ENCODE measurements at regions not wholly inside any gene's neighbourhood (a gene's known extent, or its start where the extent isn't known, plus 50 kb on each side); places are given as distances from the start of the nearest gene placed in this dataset.

GRCh38 chr4:11912886-11913285 lies 484.2 kb upstream of the HS3ST1 start:
- TF ChIP-seq CTCF (IDR thresholded peaks at IDR 0.05) (no peak), POLR2A (IDR thresholded peaks at IDR 0.05) (no peak)
